ENCODE measurements at regions not wholly inside any gene's neighbourhood (a gene's known extent, or its start where the extent isn't known, plus 50 kb on each side); places are given as distances from the start of the nearest gene placed in this dataset.

GRCh38 chr13:88424463-88424862, 753.3 kb downstream of the SLITRK5 start:
- no peaks in the 10 kb centered on the region for H3K36me3 ChIP-seq (ENCODE audit: control insufficient read depth in 4 of 4, insufficient read depth in 3 of 4, low read depth in 1 of 4, low read length in 3 of 4)
- H3K4me3 ChIP-seq (ENCODE audit: low read depth in 1 of 3, low read length in 3 of 3): no peak overlapping the region
- peaks cover 0 to 3% (median 0%) of the 10 kb centered on the region in 4 donors for H3K27me3 ChIP-seq (ENCODE audit: control insufficient read depth in 4 of 4, insufficient read depth in 4 of 4, low read length in 3 of 4)
- no peak for TF ChIP-seq NR2F2 (IDR thresholded peaks at IDR 0.05)
- no peak for TF ChIP-seq RAD21 (IDR thresholded peaks at IDR 0.05)
- no peak for TF ChIP-seq GABPA (IDR thresholded peaks at IDR 0.05 in 1 of 2, conservative IDR thresholded peaks at IDR 0.05 in 1 of 2)
- H3K27ac ChIP-seq (ENCODE audit: low read depth in 1 of 2, low read length in 2 of 2): no peak overlapping the region
- DNase-seq (ENCODE audit: low spot score): no peak
- peaks cover 0 to 2% (median 0%) of the 10 kb centered on the region in 4 donors for H3K9me3 ChIP-seq (ENCODE audit: control insufficient read depth in 4 of 4, low read length in 3 of 4)
- H3K9ac ChIP-seq (ENCODE audit: low read depth in 1 of 2, low read length in 2 of 2): no peak overlapping the region
- no peaks in the 10 kb centered on the region for H3K4me1 ChIP-seq (ENCODE audit: control insufficient read depth in 4 of 4, insufficient read depth in 4 of 4, low read length in 3 of 4)

- Histone ChIP-seq H3K4me3 (ENCODE audit: low read depth in 1 of 3, low read length in 3 of 3) (no peak overlapping the region), H3K36me3 (ENCODE audit: control insufficient read depth in 4 of 4, insufficient read depth in 3 of 4, low read depth in 1 of 4, low read length in 3 of 4) (no peaks in the 10 kb centered on the region), H3K9me3 (ENCODE audit: control insufficient read depth in 4 of 4, low read length in 3 of 4) (peaks cover 0 to 2% (median 0%) of the 10 kb centered on the region in 4 donors), H3K27ac (ENCODE audit: low read depth in 1 of 2, low read length in 2 of 2) (no peak overlapping the region), H3K4me1 (ENCODE audit: control insufficient read depth in 4 of 4, insufficient read depth in 4 of 4, low read length in 3 of 4) (no peaks in the 10 kb centered on the region), H3K9ac (ENCODE audit: low read depth in 1 of 2, low read length in 2 of 2) (no peak overlapping the region), H3K27me3 (ENCODE audit: control insufficient read depth in 4 of 4, insufficient read depth in 4 of 4, low read length in 3 of 4) (peaks cover 0 to 3% (median 0%) of the 10 kb centered on the region in 4 donors)
- no peak for DNase-seq (ENCODE audit: low spot score)
- no peak for TF ChIP-seq HNF4G (IDR thresholded peaks at IDR 0.05)
- TF ChIP-seq RAD21 (IDR thresholded peaks at IDR 0.05): no peak
- no peak for TF ChIP-seq HNF4A (conservative IDR thresholded peaks at IDR 0.05)
- TF ChIP-seq FOXA1 (IDR thresholded peaks at IDR 0.05): no peak
- TF ChIP-seq FOXA2 (IDR thresholded peaks at IDR 0.05): no peak
- no peak for TF ChIP-seq ZBTB33 (IDR thresholded peaks at IDR 0.05)
- TF ChIP-seq ATF3 (IDR thresholded peaks at IDR 0.05): no peak
- TF ChIP-seq EGR1 (IDR thresholded peaks at IDR 0.05; ENCODE audit: low read depth in 2 of 2): no peak
- TF ChIP-seq REST (IDR thresholded peaks at IDR 0.05): no peak
- TF ChIP-seq JUND (IDR thresholded peaks at IDR 0.05): no peak
- no peak for TF ChIP-seq CTCF (IDR thresholded peaks at IDR 0.05; ENCODE audit: low read depth, low read length, missing input control)
- TF ChIP-seq MAX (IDR thresholded peaks at IDR 0.05): no peak
These were observed 755.5 kb downstream of the SLITRK5 start for GRCh38 chr13:88426661-88427060.

Data from liver (tissue), 7 donors.